ENCODE measurements at regions not wholly inside any gene's neighbourhood (a gene's known extent, or its start where the extent isn't known, plus 50 kb on each side); places are given as distances from the start of the nearest gene placed in this dataset.

DNA sequence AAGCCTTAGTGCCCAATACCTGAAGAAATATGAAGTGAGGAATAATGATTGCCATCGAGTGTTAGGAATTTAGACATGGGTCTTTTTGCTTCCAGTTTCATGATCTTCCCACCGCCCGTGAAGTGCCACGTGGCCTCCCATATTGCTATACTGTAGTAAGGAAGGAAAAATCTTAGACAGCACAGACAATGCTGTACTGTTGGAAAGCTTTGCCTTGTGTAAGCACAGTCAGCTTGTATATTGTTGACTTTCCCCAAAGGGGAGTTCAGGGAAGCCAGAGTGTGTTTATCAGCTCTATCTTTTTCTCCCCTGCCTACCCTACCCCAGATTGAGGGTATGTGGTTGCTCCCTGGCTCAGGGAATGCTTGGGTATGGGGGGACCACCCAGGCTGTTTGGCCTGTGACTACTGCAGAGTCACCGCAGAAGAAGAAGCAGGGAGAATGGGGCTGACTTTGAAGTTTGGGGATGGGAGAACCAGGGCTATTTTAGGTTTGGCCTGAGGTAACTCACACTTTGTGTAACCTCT lies 161.8 kb upstream of the MEF2C start:
- TF ChIP-seq CTCF (IDR thresholded peaks at IDR 0.05) (no peak), POLR2AphosphoS5 (IDR thresholded peaks at IDR 0.05) (no peak)
